Bronchial epithelial cell (primary cell): ENCODE measurements at regions not wholly inside any gene's neighbourhood (a gene's known extent, or its start where the extent isn't known, plus 50 kb on each side); places are given as distances from the start of the nearest gene placed in this dataset.

Experiments
- DNase-seq: peaks from one replicate; pipeline ENCODE4 v3.0.0-alpha.2; 2010; ENCODE audit warnings: low read depth
- FAIRE-seq: peaks from 2 replicates; lab custom pipeline; 2011; peaks lifted over from hg19 to GRCh38; lab: Jason Lieb, UNC
- H3K27me3 ChIP-seq: 2 replicates; pipeline ENCODE4 v1.5.1; 2011; ENCODE audit warnings: low read length; ENCODE audit not compliant: control insufficient read depth, insufficient read depth
- H3K36me3 ChIP-seq: 2 replicates; pipeline ENCODE4 v1.5.1; 2011; ENCODE audit warnings: low read length; ENCODE audit not compliant: control insufficient read depth, insufficient read depth
- H3K4me3 ChIP-seq: 2 replicates; pipeline ENCODE4 v1.5.1; 2011; ENCODE audit warnings: mild to moderate bottlenecking, low read depth, low read length, control low read depth
- TF ChIP-seq, protein P1 (sequence below): IDR thresholded peaks from 2 replicates; pipeline ENCODE4 v1.5.1; 2011; ENCODE audit warnings: mild to moderate bottlenecking, moderate library complexity, low read length, control low read depth, inconsistent platforms; ENCODE audit not compliant: insufficient read depth, severe bottlenecking

DNA sequence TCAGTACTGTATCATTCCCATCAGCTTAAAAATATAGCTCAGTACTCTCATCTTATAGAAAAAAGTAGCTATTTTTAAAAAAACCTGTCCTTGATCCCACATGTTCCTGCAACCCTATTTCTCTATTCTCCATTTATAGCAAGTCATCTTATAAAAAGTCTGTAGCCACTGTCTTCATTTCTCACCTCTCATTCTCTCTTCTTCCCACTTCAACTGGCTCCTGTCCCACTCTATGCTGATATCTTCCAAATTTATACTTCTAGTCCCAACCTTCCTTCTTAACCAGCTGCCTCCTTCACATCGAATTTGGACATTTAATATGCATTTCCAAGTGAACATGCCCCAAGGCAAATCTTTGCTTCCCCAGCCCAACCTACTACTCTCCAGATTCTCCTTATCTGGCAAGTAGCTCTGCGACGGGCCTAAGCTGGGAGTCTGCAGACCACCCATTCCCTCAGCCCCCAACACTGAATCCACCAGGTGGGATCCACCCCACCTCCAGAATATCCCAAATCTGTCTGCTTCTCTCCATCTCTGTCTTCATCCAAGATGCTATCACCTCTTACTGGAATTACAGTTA lies 52.0 kb upstream of the TANC2 start:
- TF ChIP-seq, protein P1, sequence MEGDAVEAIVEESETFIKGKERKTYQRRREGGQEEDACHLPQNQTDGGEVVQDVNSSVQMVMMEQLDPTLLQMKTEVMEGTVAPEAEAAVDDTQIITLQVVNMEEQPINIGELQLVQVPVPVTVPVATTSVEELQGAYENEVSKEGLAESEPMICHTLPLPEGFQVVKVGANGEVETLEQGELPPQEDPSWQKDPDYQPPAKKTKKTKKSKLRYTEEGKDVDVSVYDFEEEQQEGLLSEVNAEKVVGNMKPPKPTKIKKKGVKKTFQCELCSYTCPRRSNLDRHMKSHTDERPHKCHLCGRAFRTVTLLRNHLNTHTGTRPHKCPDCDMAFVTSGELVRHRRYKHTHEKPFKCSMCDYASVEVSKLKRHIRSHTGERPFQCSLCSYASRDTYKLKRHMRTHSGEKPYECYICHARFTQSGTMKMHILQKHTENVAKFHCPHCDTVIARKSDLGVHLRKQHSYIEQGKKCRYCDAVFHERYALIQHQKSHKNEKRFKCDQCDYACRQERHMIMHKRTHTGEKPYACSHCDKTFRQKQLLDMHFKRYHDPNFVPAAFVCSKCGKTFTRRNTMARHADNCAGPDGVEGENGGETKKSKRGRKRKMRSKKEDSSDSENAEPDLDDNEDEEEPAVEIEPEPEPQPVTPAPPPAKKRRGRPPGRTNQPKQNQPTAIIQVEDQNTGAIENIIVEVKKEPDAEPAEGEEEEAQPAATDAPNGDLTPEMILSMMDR: no peak
- Histone ChIP-seq H3K27me3 (no peaks in the 10 kb centered on the region), H3K4me3 (no peak overlapping the region), H3K36me3 (no peaks in the 10 kb centered on the region)
- FAIRE-seq (no peak), DNase-seq (no peak)

DNA sequence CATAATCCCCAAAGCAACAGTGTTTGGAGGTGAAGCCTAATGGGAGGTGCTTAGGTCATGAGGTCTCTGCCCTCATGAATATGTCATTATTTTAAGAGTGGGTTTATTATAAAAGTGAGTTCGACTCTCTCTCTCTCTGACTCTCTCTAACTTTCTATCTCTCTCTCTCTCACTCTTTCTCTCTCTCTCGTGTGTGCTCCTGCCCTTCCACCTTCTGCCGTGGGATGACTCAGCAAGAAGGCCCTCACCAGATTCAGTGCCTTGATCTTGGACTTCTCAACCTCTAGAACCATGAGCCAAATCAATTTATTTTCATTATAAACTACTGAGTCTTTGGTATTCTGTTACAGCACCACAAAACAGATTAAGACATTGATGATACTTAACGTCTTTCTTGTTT lies 53.7 kb upstream of the TANC2 start:
- TF ChIP-seq, protein P1: no peak
- FAIRE-seq (no peak), DNase-seq (no peak)
- H3K4me3 ChIP-seq: no peak overlapping the region
- H3K27me3 ChIP-seq: no peaks in the 10 kb centered on the region
- H3K36me3 ChIP-seq: no peaks in the 10 kb centered on the region

DNA sequence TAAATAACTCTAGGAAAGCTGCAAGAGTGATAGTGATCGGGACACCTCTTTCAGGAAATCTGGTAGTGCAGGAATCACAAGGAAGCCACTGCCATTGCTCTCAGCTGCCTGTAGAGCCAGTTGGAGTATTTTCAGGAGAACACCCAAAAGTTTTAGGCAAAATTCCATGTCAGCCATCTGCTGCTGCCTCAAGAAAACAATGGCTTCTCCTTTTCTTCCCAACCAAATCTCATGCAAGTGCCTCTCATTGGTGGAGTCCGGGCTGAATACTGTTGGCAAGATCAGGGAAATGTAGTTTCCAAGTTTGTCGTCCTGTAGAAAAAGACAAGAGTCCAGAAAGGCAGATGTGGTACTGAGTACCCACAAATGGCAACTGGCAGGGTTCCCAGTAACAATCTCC lies 54.9 kb upstream of the TANC2 start:
- TF ChIP-seq, protein P1: no peak
- H3K27me3 ChIP-seq: no peaks in the 10 kb centered on the region
- no peaks in the 10 kb centered on the region for H3K36me3 ChIP-seq
- no peak overlapping the region for H3K4me3 ChIP-seq
- DNase-seq (no peak), FAIRE-seq (no peak)

DNA sequence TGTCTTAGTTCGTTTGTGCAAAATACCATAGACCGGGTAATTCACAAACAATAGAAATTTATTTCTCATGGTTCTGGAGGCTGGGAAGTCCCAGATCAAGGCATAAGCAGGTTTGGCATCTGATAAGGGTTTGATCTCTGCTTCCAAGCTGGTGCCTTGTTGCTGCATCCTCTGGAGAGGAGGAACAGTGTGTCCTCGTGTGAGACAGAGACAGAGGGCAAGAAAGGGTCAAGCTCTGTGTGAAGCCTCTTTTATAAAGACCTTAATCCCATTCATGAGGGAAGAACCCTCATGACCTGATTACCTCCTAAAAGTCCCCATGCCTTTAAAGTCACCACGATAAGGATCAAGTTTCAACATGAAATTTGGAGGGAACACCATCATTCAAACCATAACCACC lies 55.8 kb upstream of the TANC2 start:
- no peaks in the 10 kb centered on the region for H3K36me3 ChIP-seq
- no peaks in the 10 kb centered on the region for H3K27me3 ChIP-seq
- no peak overlapping the region for H3K4me3 ChIP-seq
- DNase-seq (no peak), FAIRE-seq (peak; percentile 13)
- TF ChIP-seq, protein P1: no peak

DNA sequence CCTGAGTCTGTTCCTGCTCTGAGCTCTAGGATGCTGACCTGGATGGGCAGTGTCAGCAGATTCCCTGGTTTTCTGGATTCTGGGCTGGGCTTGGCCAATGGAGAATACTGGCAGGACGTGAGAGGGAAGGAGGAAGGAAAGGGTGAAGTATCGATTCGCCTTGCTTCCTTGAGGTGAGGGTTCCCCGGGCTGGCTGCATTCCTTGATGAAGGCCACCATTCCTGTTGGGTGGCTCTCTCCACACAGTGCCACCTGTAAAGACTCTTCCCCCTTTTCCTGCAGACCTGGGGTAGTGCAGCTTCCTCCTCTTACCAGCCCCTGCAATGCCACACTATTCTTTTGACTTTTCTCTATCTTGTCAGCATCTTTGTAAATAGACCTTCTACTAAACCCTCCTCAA lies 58.1 kb upstream of the TANC2 start:
- H3K27me3 ChIP-seq: no peaks in the 10 kb centered on the region
- no peaks in the 10 kb centered on the region for H3K36me3 ChIP-seq
- DNase-seq (no peak), FAIRE-seq (no peak)
- TF ChIP-seq, protein P1: no peak
- H3K4me3 ChIP-seq: no peak overlapping the region

DNA sequence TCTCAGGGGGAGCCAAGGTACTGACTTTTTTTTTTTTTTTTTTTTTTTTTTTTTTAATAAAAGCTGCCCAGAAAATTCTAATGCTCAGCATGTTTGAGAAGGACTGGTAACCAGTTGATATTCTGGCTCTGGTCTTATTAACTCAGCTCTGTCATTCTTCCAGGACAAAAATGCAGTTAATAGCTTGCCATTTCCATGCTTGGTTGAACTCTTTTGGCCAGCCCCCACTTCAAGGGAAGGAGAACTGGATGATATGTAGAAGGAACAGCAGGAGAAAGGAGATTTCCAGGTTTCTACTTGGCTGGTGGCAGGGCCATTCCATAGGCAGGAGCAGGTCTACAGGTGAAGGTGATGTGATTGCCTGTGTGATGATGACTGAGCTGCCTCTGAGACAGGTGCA lies 59.2 kb upstream of the TANC2 start:
- DNase-seq (no peak), FAIRE-seq (no peak)
- no peak overlapping the region for H3K4me3 ChIP-seq
- TF ChIP-seq, protein P1: no peak
- H3K36me3 ChIP-seq: no peaks in the 10 kb centered on the region
- no peaks in the 10 kb centered on the region for H3K27me3 ChIP-seq
